A673 (cell line): ENCODE measurements at regions not wholly inside any gene's neighbourhood (a gene's known extent, or its start where the extent isn't known, plus 50 kb on each side); places are given as distances from the start of the nearest gene placed in this dataset.

Experiments used
- BruUV-seq: library from RNA; stranded (reverse); fragments of 400-500 nt; replicated peaks from 2 replicates; lab custom pipeline; 2021; lab: Mats Ljungman, UMichigan
- CTCF ChIA-PET: fragments of 300-600 bp; sonication (Branson Sonifier 250); formaldehyde crosslinking; loops from one replicate; lab custom pipeline; 2022; ENCODE audit warnings: antibody characterized with exemption; lab: Charles Lee
- POLR2A ChIA-PET: fragments of 300-600 bp; sonication (Branson Sonifier 250); formaldehyde crosslinking; loops from one replicate; lab custom pipeline; 2022; ENCODE audit warnings: antibody characterized with exemption; ENCODE audit not compliant: low non-redundant PET; lab: Charles Lee
- DNase-seq: peaks from one replicate; pipeline ENCODE4 v3.0.0-alpha.2; 2015; ENCODE audit warnings: low spot score
- H3K27ac ChIP-seq: fragments of 200-600 bp; sonication (generic); 2 replicates; pipeline ENCODE4 v1.5.1; 2016; ENCODE audit warnings: mixed run types, low read depth, mild to moderate bottlenecking, mixed read lengths, antibody characterized with exemption, low read length; ENCODE audit not compliant: poor library complexity, severe bottlenecking
- H3K27me3 ChIP-seq: fragments of 200-600 bp; sonication (generic); replicated peaks from 2 replicates; pipeline ENCODE4 v1.6.1; 2017; ENCODE audit warnings: mixed run types, low read depth, mild to moderate bottlenecking, mixed read lengths, antibody characterized with exemption, low read length; ENCODE audit not compliant: insufficient read depth, poor library complexity
- H3K36me3 ChIP-seq: fragments of 200-600 bp; sonication (generic); 2 replicates; pipeline ENCODE4 v1.6.1; 2016; ENCODE audit warnings: mixed run types, mild to moderate bottlenecking, mixed read lengths, antibody characterized with exemption, low read length; ENCODE audit not compliant: insufficient read depth, poor library complexity, severe bottlenecking
- H3K4me1 ChIP-seq: fragments of 200-600 bp; sonication (generic); 2 replicates; pipeline ENCODE4 v1.6.1; 2017; ENCODE audit warnings: mixed run types, mild to moderate bottlenecking, mixed read lengths, antibody characterized with exemption, low read length; ENCODE audit not compliant: insufficient read depth, poor library complexity, severe bottlenecking
- H3K4me3 ChIP-seq: fragments of 200-600 bp; sonication (generic); 2 replicates; pipeline ENCODE4 v1.5.1; 2016; ENCODE audit warnings: low read depth, mixed run types, mild to moderate bottlenecking, mixed read lengths, low read length; ENCODE audit not compliant: poor library complexity, severe bottlenecking
- H3K9me3 ChIP-seq: fragments of 200-600 bp; sonication (generic); 2 replicates; pipeline ENCODE4 v1.6.1; 2016; ENCODE audit warnings: mixed run types, low read depth, mild to moderate bottlenecking, mixed read lengths, antibody characterized with exemption, low read length; ENCODE audit not compliant: poor library complexity, severe bottlenecking
- EZH2 ChIP-seq: fragments of 200-600 bp; sonication (generic); IDR thresholded peaks from 2 replicates; pipeline ENCODE4 v1.6.1; 2017; ENCODE audit warnings: borderline replicate concordance, low read depth, mild to moderate bottlenecking, mixed read lengths, antibody characterized with exemption, low read length; ENCODE audit not compliant: poor library complexity, severe bottlenecking
- intact Hi-C: fragments of 100-400 bp; cut with micrococcal nuclease; formaldehyde crosslinking; loops from one replicate; pipeline ENCODE4 v1.10.0; 2022; ENCODE audit not compliant: unreplicated experiment
- TF ChIP-seq, protein P1 (sequence below): fragments of 300-800, 200-600 bp; sonication (generic); conservative IDR thresholded peaks from 2 replicates; pipeline ENCODE4 v1.5.1; 2017; ENCODE audit warnings: low read depth, mild to moderate bottlenecking, antibody characterized with exemption, low read length, moderate library complexity, mixed read lengths

DNA sequence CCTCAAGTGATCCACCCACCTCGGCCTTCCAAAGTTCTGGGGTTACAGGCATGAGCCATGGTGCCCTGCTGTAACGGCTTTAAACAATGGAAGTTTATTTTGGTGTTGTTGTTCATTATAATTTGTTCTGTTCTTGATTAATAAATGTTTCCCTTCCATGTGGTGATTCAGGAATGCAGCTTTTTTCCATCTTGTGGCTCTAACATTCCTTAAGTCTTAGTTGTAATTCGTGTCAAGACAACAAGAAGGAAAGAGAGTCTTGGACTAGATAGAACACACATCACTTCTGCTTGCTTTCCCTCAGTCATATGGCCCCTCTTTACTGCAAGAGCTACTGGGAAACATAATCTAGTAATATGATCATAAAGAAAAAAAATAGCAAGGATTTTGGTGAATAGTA, 211.6 kb downstream of the SLC6A15 start:
- intact Hi-C loops = no loop called here
- Histone ChIP-seq H3K9me3 (no peaks in the 10 kb centered on the region), H3K4me1 (no peaks in the 10 kb centered on the region), H3K27me3 (no peaks in the 10 kb centered on the region), H3K27ac (no peak overlapping the region), H3K36me3 (no peaks in the 10 kb centered on the region), H3K4me3 (no peak overlapping the region)
- POLR2A ChIA-PET = no interaction called here
- CTCF ChIA-PET = no interaction called here
- TF ChIP-seq, protein P1, sequence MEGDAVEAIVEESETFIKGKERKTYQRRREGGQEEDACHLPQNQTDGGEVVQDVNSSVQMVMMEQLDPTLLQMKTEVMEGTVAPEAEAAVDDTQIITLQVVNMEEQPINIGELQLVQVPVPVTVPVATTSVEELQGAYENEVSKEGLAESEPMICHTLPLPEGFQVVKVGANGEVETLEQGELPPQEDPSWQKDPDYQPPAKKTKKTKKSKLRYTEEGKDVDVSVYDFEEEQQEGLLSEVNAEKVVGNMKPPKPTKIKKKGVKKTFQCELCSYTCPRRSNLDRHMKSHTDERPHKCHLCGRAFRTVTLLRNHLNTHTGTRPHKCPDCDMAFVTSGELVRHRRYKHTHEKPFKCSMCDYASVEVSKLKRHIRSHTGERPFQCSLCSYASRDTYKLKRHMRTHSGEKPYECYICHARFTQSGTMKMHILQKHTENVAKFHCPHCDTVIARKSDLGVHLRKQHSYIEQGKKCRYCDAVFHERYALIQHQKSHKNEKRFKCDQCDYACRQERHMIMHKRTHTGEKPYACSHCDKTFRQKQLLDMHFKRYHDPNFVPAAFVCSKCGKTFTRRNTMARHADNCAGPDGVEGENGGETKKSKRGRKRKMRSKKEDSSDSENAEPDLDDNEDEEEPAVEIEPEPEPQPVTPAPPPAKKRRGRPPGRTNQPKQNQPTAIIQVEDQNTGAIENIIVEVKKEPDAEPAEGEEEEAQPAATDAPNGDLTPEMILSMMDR = no peak
- TF ChIP-seq EZH2 = no peak
- no TSS peak for BruUV-seq
- DNase-seq = no peak

- ChIA-PET CTCF (no interaction called here), POLR2A (no interaction called here)
- no peaks in the 10 kb centered on the region for H3K9me3 ChIP-seq
- no peaks in the 10 kb centered on the region for H3K27me3 ChIP-seq
- no peak overlapping the region for H3K4me3 ChIP-seq
- intact Hi-C loops = no loop called here
- no peak for DNase-seq
- H3K36me3 ChIP-seq = no peaks in the 10 kb centered on the region
- TF ChIP-seq, protein P1 = no peak
- no peak for TF ChIP-seq EZH2
- H3K4me1 ChIP-seq = peaks cover 5% of the 10 kb centered on the region
- no TSS peak for BruUV-seq
- H3K27ac ChIP-seq = no peak overlapping the region
These were observed 213.8 kb downstream of the SLC6A15 start for GRCh38 chr12:84698576-84699333.

DNA sequence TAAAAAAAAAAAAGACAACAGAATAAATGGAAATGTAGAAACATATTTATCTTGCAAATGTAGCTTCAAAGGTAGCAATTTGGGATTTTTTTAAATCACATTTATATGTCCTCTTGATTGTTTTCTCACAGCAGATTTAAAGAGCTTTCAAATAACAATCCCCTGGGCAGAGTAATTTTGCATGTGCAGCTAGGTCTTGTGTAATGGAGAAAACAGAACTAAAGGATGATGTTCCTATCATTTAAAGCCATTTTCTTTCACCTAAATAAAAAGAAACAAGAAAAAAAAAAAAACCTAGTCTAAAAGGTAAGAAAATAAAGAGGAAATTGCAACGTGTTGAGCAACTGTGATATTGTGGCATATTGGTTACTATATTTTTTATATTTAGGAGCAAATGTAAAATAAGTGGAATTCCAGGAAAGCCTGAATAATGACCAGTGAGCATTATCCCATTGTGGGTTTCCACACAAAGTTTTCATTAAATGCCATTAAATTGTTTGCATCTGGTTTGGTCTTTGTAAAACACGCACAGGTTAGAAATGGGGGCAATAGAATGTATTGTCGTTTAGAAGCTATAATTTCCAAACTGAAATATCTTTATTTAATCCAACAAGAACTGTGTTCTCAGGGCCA, 215.6 kb downstream of the SLC6A15 start:
- ChIA-PET CTCF (no interaction called here), POLR2A (no interaction called here)
- no peaks in the 10 kb centered on the region for H3K9me3 ChIP-seq
- H3K27ac ChIP-seq = no peak overlapping the region
- DNase-seq = no peak
- no peak overlapping the region for H3K4me3 ChIP-seq
- no peaks in the 10 kb centered on the region for H3K27me3 ChIP-seq
- intact Hi-C loops = no loop called here
- no peaks in the 10 kb centered on the region for H3K36me3 ChIP-seq
- TF ChIP-seq EZH2 = no peak
- TF ChIP-seq, protein P1 = no peak
- no TSS peak for BruUV-seq
- peaks cover 5% of the 10 kb centered on the region for H3K4me1 ChIP-seq
